ENCODE measurements at regions not wholly inside any gene's neighbourhood (a gene's known extent, or its start where the extent isn't known, plus 50 kb on each side); places are given as distances from the start of the nearest gene placed in this dataset.

- TF ChIP-seq EZH2phosphoT487 (IDR thresholded peaks at IDR 0.05; ENCODE audit: borderline replicate concordance) (no peak), SRF (IDR thresholded peaks at IDR 0.05; ENCODE audit: low read depth) (no peak), EZH2 (IDR thresholded peaks at IDR 0.05) (no peak), JUND (IDR thresholded peaks at IDR 0.05) (no peak), ZFX (IDR thresholded peaks at IDR 0.05) (no peak), SIN3A (IDR thresholded peaks at IDR 0.05; ENCODE audit: low read depth) (no peak), ATF3 (IDR thresholded peaks at IDR 0.05) (no peak), YY1 (IDR thresholded peaks at IDR 0.05; ENCODE audit: extremely low read depth, insufficient replicate concordance, low read depth, low read length) (no peak), SP1 (IDR thresholded peaks at IDR 0.05; ENCODE audit: low read depth) (no peak), ELF1 (IDR thresholded peaks at IDR 0.05; ENCODE audit: borderline replicate concordance, low read depth) (no peak), CTCF (IDR thresholded peaks at IDR 0.05 in 2 of 3, conservative IDR thresholded peaks at IDR 0.05 in 1 of 3; ENCODE audit: borderline replicate concordance in 1 of 3, insufficient read depth in 1 of 3, low read depth in 2 of 3, low read length in 2 of 3) (no peak), TCF7L2 (IDR thresholded peaks at IDR 0.05; ENCODE audit: borderline replicate concordance, extremely low read depth, insufficient read depth, insufficient read length) (no peak), REST (IDR thresholded peaks at IDR 0.05; ENCODE audit: low read depth) (no peak), FOSL1 (IDR thresholded peaks at IDR 0.05; ENCODE audit: low read depth) (no peak), ZNF274 (IDR thresholded peaks at IDR 0.05; ENCODE audit: low read depth, low read length) (no peak), EGR1 (IDR thresholded peaks at IDR 0.05; ENCODE audit: low read depth) (no peak), POLR2AphosphoS5 (IDR thresholded peaks at IDR 0.05; ENCODE audit: low read depth, low read length) (no peak), MAX (IDR thresholded peaks at IDR 0.05) (no peak), CEBPB (IDR thresholded peaks at IDR 0.05; ENCODE audit: low read depth) (no peak)
- no peaks in the 10 kb centered on the region for H4K20me1 ChIP-seq (ENCODE audit: insufficient read depth)
- H3K4me3 ChIP-seq (replicated peaks in 1 of 2; ENCODE audit: low read depth in 1 of 2, low read length in 2 of 2), result no peak overlapping the region
- H3K36me3 ChIP-seq (ENCODE audit: control insufficient read depth in 1 of 2, insufficient read depth in 2 of 2, low read length in 2 of 2), result no peaks in the 10 kb centered on the region
- H3K4me2 ChIP-seq (ENCODE audit: low read length), result no peak overlapping the region
- ChIA-PET CTCF (no interaction called here), RAD21 (ENCODE audit: low non-redundant PET in 1 of 2, low total read pairs in 2 of 2, uncharacterized antibody in 2 of 2, unreplicated experiment in 2 of 2) (no interaction called here), POLR2A (no interaction called here)
- H2AFZ ChIP-seq (ENCODE audit: low read depth, low read length, poor library complexity, severe bottlenecking), result no peak overlapping the region
- intact Hi-C loops (cut with micrococcal nuclease), result no loop called here
- ATAC-seq, result no peak
- no TSS peak for BruUV-seq (replicated peaks)
- H3K27ac ChIP-seq (ENCODE audit: low read depth, low read length), result no peak overlapping the region
- no peaks in the 10 kb centered on the region for H3K27me3 ChIP-seq (ENCODE audit: insufficient read depth, low read length)
- H3K4me1 ChIP-seq (ENCODE audit: control insufficient read depth in 1 of 2, insufficient read depth in 2 of 2, low read length in 2 of 2), result no peaks in the 10 kb centered on the region
- no peaks in the 10 kb centered on the region for H3K9me2 ChIP-seq (ENCODE audit: insufficient read depth)
- H3K79me2 ChIP-seq (ENCODE audit: insufficient read depth, low read length), result no peaks in the 10 kb centered on the region
- DNase-seq (ENCODE audit: low read depth, low spot score), result no peak
- no peaks in the 10 kb centered on the region for H3K9me3 ChIP-seq (ENCODE audit: control insufficient read depth in 1 of 2, insufficient read depth in 1 of 2, low read depth in 1 of 2, low read length in 2 of 2)
- H3K9ac ChIP-seq (ENCODE audit: low read length), result no peak overlapping the region
Measured at GRCh38 chr13:73891805-73892204, 242.4 kb downstream of the KLF12 start.

Measured in HCT116 (cell line).